HG03064 (cell line): ENCODE measurements at regions not wholly inside any gene's neighbourhood (a gene's known extent, or its start where the extent isn't known, plus 50 kb on each side); places are given as distances from the start of the nearest gene placed in this dataset.
"Not testable (repeated sequence)": the region's sequence is repeated elsewhere in the genome, so short reads cannot be mapped to it uniquely, and the experiment has no call there.

Source experiments
- ATAC-seq: cut with Tn5 transposase; IDR thresholded peaks from one replicate; pipeline ENCODE4 v1.9.1; 2021; ENCODE audit warnings: low read depth; ENCODE audit not compliant: unreplicated experiment

- ATAC-seq: not testable (repeated sequence)
Measured at GRCh38 chr10:28481346-28481745, 51.6 kb upstream of the WAC start.

- ATAC-seq: no peak
Measured at GRCh38 chr10:28481968-28482367, 51.0 kb upstream of the WAC start.
